ENCODE measurements at regions not wholly inside any gene's neighbourhood (a gene's known extent, or its start where the extent isn't known, plus 50 kb on each side); places are given as distances from the start of the nearest gene placed in this dataset.

- Histone ChIP-seq H3K14ac (replicated peaks; ENCODE audit: low read depth, low read length) (no peak overlapping the region), H3K27ac (ENCODE audit: insufficient read depth, low read length) (no peak overlapping the region), H3K9me1 (ENCODE audit: insufficient read depth, low read length) (no peaks in the 10 kb centered on the region), H4K20me1 (ENCODE audit: insufficient read depth, low read length) (no peaks in the 10 kb centered on the region), H4K8ac (ENCODE audit: low read depth in 2 of 2, low read length in 2 of 2) (no peak overlapping the region), H3K36me3 (ENCODE audit: control insufficient read depth, insufficient read depth, low read length) (no peaks in the 10 kb centered on the region), H3K4me1 (ENCODE audit: control insufficient read depth, insufficient read depth, low read length) (no peaks in the 10 kb centered on the region), H2AK9ac (replicated peaks; ENCODE audit: low read depth, low read length, poor library complexity) (no peak overlapping the region), H3K18ac (ENCODE audit: low read depth, low read length) (no peak overlapping the region), H4K91ac (ENCODE audit: insufficient read depth, low read depth, low read length) (no peak overlapping the region), H3K56ac (ENCODE audit: extremely low read depth, insufficient read depth, low read length) (no peak overlapping the region), H3K4me2 (ENCODE audit: low read depth, low read length) (no peak overlapping the region), H2BK20ac (ENCODE audit: low read depth, low read length) (no peak overlapping the region), H3K27me3 (ENCODE audit: control insufficient read depth, insufficient read depth, low read length) (peaks cover 12% of the 10 kb centered on the region), H2BK15ac (ENCODE audit: low read depth, low read length) (no peak overlapping the region), H3K23ac (ENCODE audit: low read depth, low read length) (no peak overlapping the region), H3K79me1 (ENCODE audit: low read depth in 1 of 2, low read length in 2 of 2) (no peaks in the 10 kb centered on the region), H3K4me3 (ENCODE audit: insufficient read depth, low read depth, low read length) (no peak overlapping the region), H2AK5ac (ENCODE audit: low read depth, low read length) (no peak overlapping the region), H3K9ac (ENCODE audit: low read depth, low read length) (no peak overlapping the region), H2BK5ac (ENCODE audit: low read depth, low read length, poor library complexity, severe bottlenecking) (no peak overlapping the region), H3K4ac (ENCODE audit: low read depth, low read length) (no peak overlapping the region), H2AFZ (replicated peaks; ENCODE audit: low read length, poor library complexity) (no peak overlapping the region), H3K9me3 (ENCODE audit: control insufficient read depth, insufficient read depth, low read length) (no peaks in the 10 kb centered on the region), H2BK120ac (ENCODE audit: low read depth, low read length) (no peak overlapping the region), H4K5ac (ENCODE audit: low read depth, low read length) (no peak overlapping the region)
- intact Hi-C loops (cut with micrococcal nuclease), result loop anchor here (1.0 to 5.0 kb wide), 8 partner anchors 146 to 670 kb away; no protein-coding TSS in a partner anchor
- TF ChIP-seq MAFK (IDR thresholded peaks at IDR 0.05; ENCODE audit: low read depth, low read length) (no peak), RCOR1 (IDR thresholded peaks at IDR 0.05; ENCODE audit: insufficient replicate concordance, low read length) (no peak), CEBPB (IDR thresholded peaks at IDR 0.05; ENCODE audit: low read depth, low read length) (no peak), ELK1 (IDR thresholded peaks at IDR 0.05; ENCODE audit: borderline replicate concordance, low read depth, low read length) (no peak), RAD21 (IDR thresholded peaks at IDR 0.05; ENCODE audit: low read length) (no peak), MXI1 (IDR thresholded peaks at IDR 0.05; ENCODE audit: borderline replicate concordance, low read depth, low read length) (no peak), SMC3 (IDR thresholded peaks at IDR 0.05; ENCODE audit: low read depth, low read length) (no peak), POLR2A (IDR thresholded peaks at IDR 0.05; ENCODE audit: low read depth, low read length) (no peak), NFE2L2 (IDR thresholded peaks at IDR 0.05; ENCODE audit: low read depth, low read length) (no peak), FOS (IDR thresholded peaks at IDR 0.05; ENCODE audit: low read depth, low read length) (no peak), CTCF (conservative IDR thresholded peaks at IDR 0.05; ENCODE audit: low read depth, low read length) (no peak), MAZ (IDR thresholded peaks at IDR 0.05; ENCODE audit: borderline replicate concordance, low read depth, low read length) (no peak), CHD1 (IDR thresholded peaks at IDR 0.05; ENCODE audit: low read depth, low read length) (no peak), RFX5 (IDR thresholded peaks at IDR 0.05; ENCODE audit: low read depth, low read length) (no peak), BHLHE40 (IDR thresholded peaks at IDR 0.05; ENCODE audit: low read depth, low read length) (no peak)
- TF ChIP-seq, protein P1, sequence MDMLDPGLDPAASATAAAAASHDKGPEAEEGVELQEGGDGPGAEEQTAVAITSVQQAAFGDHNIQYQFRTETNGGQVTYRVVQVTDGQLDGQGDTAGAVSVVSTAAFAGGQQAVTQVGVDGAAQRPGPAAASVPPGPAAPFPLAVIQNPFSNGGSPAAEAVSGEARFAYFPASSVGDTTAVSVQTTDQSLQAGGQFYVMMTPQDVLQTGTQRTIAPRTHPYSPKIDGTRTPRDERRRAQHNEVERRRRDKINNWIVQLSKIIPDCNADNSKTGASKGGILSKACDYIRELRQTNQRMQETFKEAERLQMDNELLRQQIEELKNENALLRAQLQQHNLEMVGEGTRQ (IDR thresholded peaks at IDR 0.05; ENCODE audit: low read depth, low read length), result no peak
- dilution Hi-C loops (cut with HindIII; ENCODE audit: low sequenced_read_pairs, unreplicated experiment), result no loop called here
- WGBS, 2 experiments (ENCODE audit: extremely low coverage in 2 of 2, insufficient read length in 1 of 2), result 100% methylated on average over 1 of the region's 5 CpGs; no CpG with 5 or more reads in 1 of the 2 experiments
- DNase-seq, result no peak
- ChIA-PET CTCF (interaction anchor here (0.6 to 1.4 kb wide), 10 partner anchors 11 to 670 kb away, joined by 3 to 7 read pairs (median 4); no protein-coding TSS in a partner anchor), POLR2A (ENCODE audit: unreplicated experiment) (no interaction called here)
- no TSS peak for BruUV-seq (replicated peaks)
- in situ Hi-C loops (cut with MboI; ENCODE audit: low sequenced_read_pairs), result loop anchor here (25.0 kb wide), 1 partner anchor 660 kb away; no protein-coding TSS in a partner anchor
- no peak for ATAC-seq (ENCODE audit: low read depth)
These were observed 224.3 kb upstream of the PHYHIPL start for GRCh38 chr10:58952162-58952601.
